D721Med (cell line): ENCODE measurements at regions not wholly inside any gene's neighbourhood (a gene's known extent, or its start where the extent isn't known, plus 50 kb on each side); places are given as distances from the start of the nearest gene placed in this dataset.

ENCODE experiments used
- DNase-seq: peaks from one replicate; pipeline ENCODE4 v3.0.0; 2011; ENCODE audit warnings: low spot score; ENCODE audit not compliant: insufficient read length
- FAIRE-seq: peaks from 2 replicates; lab custom pipeline; 2011; peaks lifted over from hg19 to GRCh38; lab: Jason Lieb, UNC
- TF ChIP-seq, protein P1 (sequence below): IDR thresholded peaks from 2 replicates; pipeline ENCODE4 v1.5.1; 2012; ENCODE audit warnings: mild to moderate bottlenecking, control low read depth; ENCODE audit not compliant: insufficient read depth; ENCODE audit errors: missing control alignments

GRCh38 chr3:106323586-106323985, 454.8 kb upstream of the CBLB start:
- TF ChIP-seq, protein P1, sequence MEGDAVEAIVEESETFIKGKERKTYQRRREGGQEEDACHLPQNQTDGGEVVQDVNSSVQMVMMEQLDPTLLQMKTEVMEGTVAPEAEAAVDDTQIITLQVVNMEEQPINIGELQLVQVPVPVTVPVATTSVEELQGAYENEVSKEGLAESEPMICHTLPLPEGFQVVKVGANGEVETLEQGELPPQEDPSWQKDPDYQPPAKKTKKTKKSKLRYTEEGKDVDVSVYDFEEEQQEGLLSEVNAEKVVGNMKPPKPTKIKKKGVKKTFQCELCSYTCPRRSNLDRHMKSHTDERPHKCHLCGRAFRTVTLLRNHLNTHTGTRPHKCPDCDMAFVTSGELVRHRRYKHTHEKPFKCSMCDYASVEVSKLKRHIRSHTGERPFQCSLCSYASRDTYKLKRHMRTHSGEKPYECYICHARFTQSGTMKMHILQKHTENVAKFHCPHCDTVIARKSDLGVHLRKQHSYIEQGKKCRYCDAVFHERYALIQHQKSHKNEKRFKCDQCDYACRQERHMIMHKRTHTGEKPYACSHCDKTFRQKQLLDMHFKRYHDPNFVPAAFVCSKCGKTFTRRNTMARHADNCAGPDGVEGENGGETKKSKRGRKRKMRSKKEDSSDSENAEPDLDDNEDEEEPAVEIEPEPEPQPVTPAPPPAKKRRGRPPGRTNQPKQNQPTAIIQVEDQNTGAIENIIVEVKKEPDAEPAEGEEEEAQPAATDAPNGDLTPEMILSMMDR: no peak

DNA sequence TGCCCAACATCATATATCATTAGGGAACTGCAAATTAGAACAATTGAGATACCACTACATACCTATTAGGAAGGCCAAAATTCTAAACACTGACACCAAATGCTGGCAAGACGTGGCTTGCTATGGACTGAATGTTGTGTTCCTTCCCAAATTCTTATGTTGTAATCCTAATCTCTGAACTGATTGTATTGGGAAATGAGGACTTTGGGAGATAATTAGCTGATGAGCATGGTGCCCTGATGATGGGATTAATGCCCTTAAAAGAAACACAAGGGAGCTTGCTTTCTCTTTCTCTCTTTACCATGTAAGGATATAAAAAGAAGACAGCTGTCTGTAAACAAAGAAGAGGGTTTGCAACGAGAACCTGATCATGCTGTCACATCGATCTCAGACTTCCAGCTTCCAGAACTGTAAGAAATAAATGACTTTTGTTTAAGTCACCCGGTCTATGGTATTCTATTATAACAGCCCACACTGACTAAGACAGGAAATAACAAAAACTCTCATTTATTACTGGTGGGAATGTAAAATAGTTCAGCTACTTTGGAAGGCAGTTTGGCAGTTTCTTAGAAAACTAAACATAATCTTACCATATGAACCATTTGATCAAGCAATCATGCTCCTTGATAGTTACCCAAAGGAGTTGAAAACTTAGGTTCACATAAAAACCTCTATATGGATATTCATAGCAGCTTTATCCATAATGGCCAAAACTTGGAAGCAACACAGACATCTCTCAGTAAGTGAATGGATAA, 458.3 kb upstream of the CBLB start:
- TF ChIP-seq, protein P1: no peak
- FAIRE-seq (no peak), DNase-seq (no peak)

More at GRCh38 chr3:106323586-106323985, 454.8 kb upstream of the CBLB start:
- no peak for FAIRE-seq
- no peak for DNase-seq

DNA sequence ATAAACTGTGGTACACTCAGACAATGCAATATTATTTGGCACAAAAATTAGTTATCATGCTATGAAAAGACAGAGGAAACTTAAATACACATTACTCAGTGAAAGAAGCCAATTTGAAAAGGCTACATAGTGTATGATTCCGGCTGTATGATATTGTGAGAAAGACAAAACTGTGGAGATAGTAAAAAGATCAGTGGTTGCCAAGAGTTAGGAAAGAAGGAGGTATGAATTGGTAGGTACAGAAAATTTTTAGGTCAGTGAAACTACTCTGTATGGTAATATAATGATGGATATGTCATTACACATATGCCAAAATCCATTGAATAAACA, 458.8 kb upstream of the CBLB start:
- no peak for FAIRE-seq
- TF ChIP-seq, protein P1: no peak

DNA sequence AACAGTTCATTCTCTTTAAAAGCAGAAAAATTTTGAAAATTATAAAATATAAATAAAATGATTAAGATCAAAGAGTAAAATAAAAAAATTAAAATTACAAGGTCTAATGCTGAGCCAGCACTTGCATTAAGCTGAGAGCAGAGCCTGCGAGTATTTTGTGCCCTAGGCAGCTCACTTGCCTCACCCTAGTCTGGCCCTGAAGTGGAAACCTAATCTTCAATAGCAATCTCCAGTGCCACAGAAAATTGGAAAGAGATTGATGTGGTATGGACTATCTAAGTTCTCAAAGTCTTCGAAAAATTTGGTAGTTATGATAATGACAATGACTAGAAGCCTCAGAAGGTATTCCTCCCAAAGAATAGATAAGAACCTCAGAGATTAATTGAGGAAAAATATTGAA, 459.4 kb upstream of the CBLB start:
- no peak for DNase-seq
- no peak for FAIRE-seq
- TF ChIP-seq, protein P1: no peak

More for the DNA sequence above, 458.8 kb upstream of the CBLB start:
- no peak for DNase-seq

DNA sequence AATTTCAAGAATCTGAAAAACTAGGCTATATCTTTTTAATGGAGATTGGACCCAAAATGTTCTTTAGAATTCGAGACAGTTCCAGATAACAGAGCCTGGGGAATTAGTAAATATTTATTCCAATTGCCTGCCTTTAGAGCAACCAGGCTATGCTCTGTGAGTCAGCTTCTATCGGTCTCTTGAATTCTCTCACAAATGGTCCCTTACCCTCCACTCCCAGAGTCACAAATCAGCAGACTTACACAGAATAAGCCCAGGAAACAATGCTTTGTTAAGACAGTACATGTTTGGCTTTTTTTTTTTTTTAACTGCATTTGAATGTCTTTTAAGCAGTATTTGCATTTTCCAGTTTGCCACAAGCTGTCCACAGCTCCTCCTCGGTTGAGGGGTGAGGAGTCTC, 460.7 kb upstream of the CBLB start:
- TF ChIP-seq, protein P1: no peak
- DNase-seq: no peak
- FAIRE-seq: no peak

DNA sequence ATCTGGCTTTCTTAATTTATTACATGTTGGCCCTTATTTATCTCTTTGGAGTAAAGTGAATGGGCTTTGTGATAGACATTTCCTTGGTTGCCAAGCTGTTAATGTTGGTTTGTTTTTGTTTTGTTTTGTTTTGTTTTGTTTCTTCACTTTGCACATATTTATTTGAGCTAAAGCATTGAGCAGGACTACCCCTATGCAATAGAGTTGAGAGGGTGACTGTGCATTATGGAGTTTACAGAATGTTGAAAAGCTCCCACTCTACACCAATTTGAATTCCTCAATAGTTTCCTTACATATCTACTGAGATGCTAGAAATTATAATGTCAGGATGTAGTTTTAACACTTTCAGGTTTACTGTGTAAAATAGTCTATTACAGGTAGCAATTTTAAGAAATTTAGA, 462.8 kb upstream of the CBLB start:
- no peak for FAIRE-seq
- TF ChIP-seq, protein P1: no peak
- DNase-seq: no peak

GRCh38 chr3:106332129-106332528, 463.3 kb upstream of the CBLB start:
- FAIRE-seq: no peak
- no peak for DNase-seq

More at GRCh38 chr3:106332129-106332528, 463.3 kb upstream of the CBLB start:
- TF ChIP-seq, protein P1: no peak
